ENCODE measurements at regions not wholly inside any gene's neighbourhood (a gene's known extent, or its start where the extent isn't known, plus 50 kb on each side); places are given as distances from the start of the nearest gene placed in this dataset.

GRCh38 chr12:93104535-93104934 lies 175.4 kb upstream of the EEA1 start:
- TF ChIP-seq YY2 (tag by site-specific recombination; IDR thresholded peaks at IDR 0.05) (no peak), ZNF398 (tag by site-specific recombination; IDR thresholded peaks at IDR 0.05) (no peak), TSHZ1 (tag by site-specific recombination; IDR thresholded peaks at IDR 0.05; ENCODE audit: borderline replicate concordance) (no peak), ZNF645 (tag by site-specific recombination; IDR thresholded peaks at IDR 0.05) (no peak)
- Histone ChIP-seq H3K36me3 (ENCODE audit: control insufficient read depth in 2 of 2, insufficient read depth in 1 of 2, low read length in 2 of 2) (no peaks in the 10 kb centered on the region), H3K4me3 (ENCODE audit: low read depth, low read length) (no peak overlapping the region), H3K9me3 (ENCODE audit: control insufficient read depth, insufficient read depth, low read depth, low read length) (no peaks in the 10 kb centered on the region), H3K27ac (ENCODE audit: extremely low read depth, low read depth, low read length) (no peak overlapping the region), H3K4me1 (ENCODE audit: control insufficient read depth, insufficient read depth, low read length) (no peaks in the 10 kb centered on the region; the same call in 1 of the 2 replicates)
- ChIA-PET CTCF (interaction anchor here (0.6 to 1.3 kb wide), 3 partner anchors 39 to 117 kb away, joined by 3 to 6 read pairs (median 3); no protein-coding TSS in a partner anchor), POLR2A (no interaction called here)

- H3K4me3 ChIP-seq (ENCODE audit: low read depth, low read length): no peak overlapping the region
- no peaks in the 10 kb centered on the region for H3K9me3 ChIP-seq (ENCODE audit: control insufficient read depth, insufficient read depth, low read depth, low read length)
- no peak overlapping the region for H3K27ac ChIP-seq (ENCODE audit: extremely low read depth, low read depth, low read length)
- TF ChIP-seq ZNF692 (tag by site-specific recombination; IDR thresholded peaks at IDR 0.05) (no peak), ZFHX2 (tag by site-specific recombination; conservative IDR thresholded peaks at IDR 0.05) (peak; percentile 37; the same call in 1 of the 2 replicates), ZNF510 (tag by site-specific recombination; IDR thresholded peaks at IDR 0.05; ENCODE audit: insufficient replicate concordance) (no peak), ZNF37A (tag by site-specific recombination; IDR thresholded peaks at IDR 0.05) (no peak), ZNF548 (tag by site-specific recombination; IDR thresholded peaks at IDR 0.05) (no peak)
- no peaks in the 10 kb centered on the region for H3K36me3 ChIP-seq (ENCODE audit: control insufficient read depth in 2 of 2, insufficient read depth in 1 of 2, low read length in 2 of 2)
- POLR2A ChIA-PET: interaction anchor here (0.7 kb wide), 3 partner anchors 9 to 334 kb away, joined by 3 to 4 read pairs (median 3); no protein-coding TSS in a partner anchor
- CTCF ChIA-PET: interaction anchor here (0.6 to 1.9 kb wide), 4 partner anchors 9 to 114 kb away, joined by 3 to 16 read pairs (median 4); no protein-coding TSS in a partner anchor
- no peaks in the 10 kb centered on the region; the same call in 1 of the 2 replicates for H3K4me1 ChIP-seq (ENCODE audit: control insufficient read depth, insufficient read depth, low read length)
These were observed 177.8 kb upstream of the EEA1 start for GRCh38 chr12:93106910-93107309.

- ChIA-PET CTCF (interaction anchor here (0.6 to 2.0 kb wide), 6 partner anchors 10 to 993 kb away, joined by 3 to 16 read pairs (median 5); no protein-coding TSS in a partner anchor), POLR2A (interaction anchor here (0.6 kb wide), 1 partner anchor 53 kb away, joined by 3 read pairs; no protein-coding TSS in a partner anchor)
- no peak for TF ChIP-seq PRDM4 (tag by site-specific recombination; IDR thresholded peaks at IDR 0.05)
- TF ChIP-seq ZNF639 (tag by site-specific recombination; IDR thresholded peaks at IDR 0.05): no peak
- TF ChIP-seq ZBTB17 (tag by site-specific recombination; IDR thresholded peaks at IDR 0.05): peak; percentile 33; the same call in 1 of the 2 replicates
These were observed 178.6 kb upstream of the EEA1 start for GRCh38 chr12:93107514-93108312.

More at GRCh38 chr12:93107514-93108312, 178.6 kb upstream of the EEA1 start:
- H3K4me1 ChIP-seq (ENCODE audit: control insufficient read depth, insufficient read depth, low read length): no peaks in the 10 kb centered on the region; the same call in 1 of the 2 replicates
- H3K27ac ChIP-seq (ENCODE audit: extremely low read depth, low read depth, low read length): no peak overlapping the region
- no peaks in the 10 kb centered on the region for H3K36me3 ChIP-seq (ENCODE audit: control insufficient read depth in 2 of 2, insufficient read depth in 1 of 2, low read length in 2 of 2)
- H3K4me3 ChIP-seq (ENCODE audit: low read depth, low read length): no peak overlapping the region
- no peaks in the 10 kb centered on the region for H3K9me3 ChIP-seq (ENCODE audit: control insufficient read depth, insufficient read depth, low read depth, low read length)

All from HEK293 (cell line).